ENCODE measurements at regions not wholly inside any gene's neighbourhood (a gene's known extent, or its start where the extent isn't known, plus 50 kb on each side); places are given as distances from the start of the nearest gene placed in this dataset.
"Not testable (repeated sequence)": the region's sequence is repeated elsewhere in the genome, so short reads cannot be mapped to it uniquely, and the experiment has no call there.

DNA sequence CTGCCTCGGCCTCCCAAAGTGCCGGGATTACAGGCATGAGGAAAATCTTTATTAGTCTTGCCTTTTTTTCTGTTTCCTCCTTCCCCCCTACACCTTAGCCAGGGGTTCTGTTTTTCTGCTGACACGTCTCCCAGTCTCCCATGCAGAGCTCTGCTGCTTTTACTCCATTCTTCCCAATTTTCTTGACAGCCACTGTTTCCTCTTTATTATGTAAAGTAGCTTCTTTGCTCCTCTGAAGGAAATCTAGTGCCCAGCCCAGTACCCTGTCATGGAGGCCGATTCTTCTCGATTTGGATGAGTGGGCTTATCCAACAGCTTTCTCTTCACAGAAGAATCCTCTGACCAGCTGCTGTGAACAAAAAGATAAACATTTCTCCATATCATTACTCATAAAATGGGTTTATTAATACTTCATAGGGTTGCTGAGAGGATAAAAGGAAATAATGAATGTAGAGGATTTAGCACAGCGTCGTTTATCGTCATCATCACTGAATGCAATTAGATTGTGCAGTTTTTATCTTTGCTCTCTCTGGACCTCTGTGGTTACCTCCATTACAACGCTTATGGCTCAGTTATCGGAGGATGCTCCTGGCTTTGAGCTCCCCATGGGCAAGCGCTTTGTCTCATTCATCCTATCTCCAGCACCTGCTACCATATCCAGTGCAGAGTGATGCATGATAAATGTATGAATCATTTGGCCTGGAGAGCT lies 375.6 kb upstream of the C11orf87 start:
- DNase-seq: no peak

DNA sequence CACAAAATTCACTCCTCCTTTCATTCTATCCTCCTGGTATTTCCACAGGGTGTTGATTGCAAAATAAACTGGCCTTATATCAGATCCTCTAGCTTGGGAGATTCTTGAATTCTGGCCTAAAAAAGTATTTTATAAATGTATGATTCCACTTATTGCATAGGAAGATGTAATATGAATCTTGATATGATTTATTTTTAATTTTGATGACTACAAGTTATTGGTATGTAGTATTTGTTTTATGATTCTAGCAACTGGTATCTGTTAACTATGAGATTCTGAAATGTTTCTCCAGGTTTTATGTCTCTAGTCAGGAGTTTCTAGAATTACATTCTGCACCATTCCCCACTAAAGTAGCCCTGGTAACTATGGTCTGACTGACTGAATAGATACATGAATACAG lies 373.9 kb upstream of the C11orf87 start:
- DNase-seq: no peak

DNA sequence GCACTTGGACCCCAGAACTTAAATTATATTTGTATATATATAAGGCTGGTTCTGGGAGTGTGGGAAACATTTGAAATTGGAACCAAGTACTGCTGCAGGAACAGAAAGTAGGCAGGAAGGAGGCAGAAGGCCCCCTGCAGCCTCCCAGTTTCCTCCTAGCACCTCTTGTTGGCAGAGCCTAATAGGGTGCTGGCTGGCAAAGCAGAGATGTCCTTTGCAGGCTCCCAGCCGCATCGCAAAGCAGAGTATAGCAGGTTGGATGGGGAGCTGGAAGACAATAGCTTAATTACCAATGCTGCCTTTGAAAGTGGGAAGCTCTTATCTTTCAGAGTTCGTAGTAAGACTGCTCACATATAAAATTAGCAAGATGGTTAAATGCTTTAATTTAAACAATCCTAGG lies 370.8 kb upstream of the C11orf87 start:
- DNase-seq: no peak

DNA sequence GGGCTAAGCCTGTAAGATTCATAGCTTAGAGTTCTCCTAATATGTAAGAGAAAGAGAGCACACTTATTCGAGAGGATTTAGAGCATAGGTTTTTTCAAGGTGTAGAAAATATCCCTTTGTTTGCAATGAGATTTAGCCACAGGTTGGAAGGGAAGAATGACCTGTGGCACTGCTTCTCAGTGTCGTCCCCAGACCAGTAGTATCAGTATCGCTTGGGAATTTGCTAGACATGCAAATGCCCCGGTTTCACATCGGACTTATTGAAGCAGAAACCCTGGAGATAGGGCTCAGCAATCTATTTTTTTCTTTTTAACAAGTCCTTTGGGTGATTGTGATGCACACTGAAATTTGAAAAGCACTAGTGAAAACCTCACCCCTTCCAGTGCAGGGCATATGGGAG lies 362.6 kb upstream of the C11orf87 start:
- DNase-seq: no peak

DNA sequence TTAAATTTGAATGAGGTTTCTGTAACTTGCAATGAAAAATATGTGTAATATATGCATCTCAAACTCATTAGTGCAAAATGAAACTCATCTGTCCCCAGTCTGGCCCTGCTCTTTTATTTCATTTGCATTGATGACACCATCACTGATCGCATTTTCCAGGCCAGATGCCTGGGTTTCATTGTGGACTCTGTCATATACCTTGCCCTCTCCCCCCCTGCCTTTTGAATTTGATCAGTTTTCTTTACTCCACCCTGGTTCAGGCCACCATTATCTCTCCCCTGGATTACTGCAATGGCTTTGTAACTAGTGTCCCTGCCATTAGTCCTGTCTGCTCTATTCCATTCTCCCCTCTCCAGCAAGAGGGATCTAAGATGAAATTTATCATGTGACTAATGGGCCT lies 360.6 kb upstream of the C11orf87 start:
- no peak for DNase-seq

DNA sequence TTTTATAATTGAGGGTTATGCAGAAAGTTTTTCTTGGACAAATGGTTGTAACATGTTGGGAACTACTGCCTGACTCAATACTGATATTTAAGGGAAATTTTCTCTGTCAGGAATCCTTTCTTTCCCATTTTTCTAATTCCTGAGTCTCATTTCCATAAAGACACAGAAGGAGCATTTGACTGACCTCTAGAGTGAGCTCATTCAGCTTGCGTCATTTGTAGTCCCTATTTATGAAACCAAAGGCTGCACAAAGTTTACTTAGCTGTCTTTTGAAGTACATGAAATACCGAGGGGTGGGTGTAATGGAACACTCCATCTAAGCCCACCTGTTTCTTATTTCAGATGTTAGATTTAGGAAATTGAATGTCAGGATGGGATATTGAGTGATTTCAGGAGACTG lies 359.5 kb upstream of the C11orf87 start:
- no peak for DNase-seq

DNA sequence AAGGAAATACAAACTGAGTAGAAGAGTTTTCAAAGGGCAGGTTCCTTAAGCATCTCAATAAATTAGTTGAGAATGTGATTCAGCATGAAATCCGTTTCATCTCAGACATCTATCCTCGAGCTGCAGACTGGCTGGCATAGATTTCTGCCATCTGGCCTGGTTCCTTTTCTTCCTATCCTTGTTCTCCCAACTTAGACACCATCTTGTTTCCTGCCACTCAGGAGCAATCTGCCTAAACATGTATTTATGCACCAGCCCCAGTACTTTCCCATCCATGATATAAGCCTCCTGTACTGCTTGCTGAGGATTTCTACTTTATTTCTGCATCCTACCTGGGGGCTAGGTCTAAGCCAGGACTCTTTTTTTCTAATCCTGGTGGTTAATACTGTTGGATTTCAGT lies 359.1 kb upstream of the C11orf87 start:
- no peak for DNase-seq

DNA sequence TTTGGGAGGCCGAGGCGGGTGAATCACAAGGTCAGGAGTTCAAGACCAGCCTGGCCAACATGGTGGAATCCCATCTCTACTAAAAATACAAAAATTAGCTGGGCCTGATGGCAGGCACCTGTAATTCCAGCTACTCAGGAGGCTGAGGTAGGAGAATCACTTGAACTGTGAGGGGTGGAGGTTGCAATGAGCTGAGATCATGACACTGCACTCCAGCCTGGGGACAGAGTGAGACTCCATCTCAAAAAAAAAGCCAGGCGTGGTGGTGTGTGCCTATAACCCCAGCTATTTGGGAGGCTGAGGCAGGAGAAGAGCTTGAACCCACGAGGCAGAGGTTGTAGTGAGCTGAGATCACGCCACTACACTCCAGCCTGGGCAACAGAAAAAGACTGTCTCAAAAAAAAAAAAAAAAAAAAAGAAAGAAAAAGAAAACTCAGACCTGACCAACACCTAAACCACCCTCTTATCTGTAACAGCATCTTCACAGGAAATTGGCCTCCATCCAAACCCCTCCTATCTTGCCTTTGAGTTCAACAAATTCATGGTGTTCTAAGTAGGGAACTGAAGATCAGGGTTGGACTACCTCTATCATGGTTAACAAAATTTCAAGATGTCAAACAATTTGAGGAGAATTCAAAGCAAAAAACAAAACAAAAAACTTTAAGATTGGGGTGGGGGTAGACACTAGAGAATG lies 357.2 kb upstream of the C11orf87 start:
- DNase-seq: not testable (repeated sequence)

DNA sequence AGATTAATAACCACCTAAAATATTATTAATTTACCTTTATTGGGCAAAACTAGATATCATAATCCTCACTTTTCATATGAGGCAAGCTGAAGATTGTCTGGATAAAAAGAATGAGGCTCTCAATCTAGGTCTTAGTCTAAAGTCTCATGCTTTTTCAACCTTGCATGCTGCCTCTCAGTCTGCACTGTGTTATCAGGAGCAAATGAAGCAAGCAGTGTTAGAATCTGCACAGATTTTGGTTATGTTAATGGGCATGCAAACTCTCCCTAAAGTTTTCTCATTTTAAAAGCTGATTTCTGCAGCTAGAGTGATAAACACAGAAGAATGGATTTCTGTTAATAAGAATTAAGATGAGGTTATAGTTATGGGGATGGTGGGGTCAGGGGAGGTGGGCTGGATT lies 350.7 kb upstream of the C11orf87 start:
- no peak for DNase-seq

DNA sequence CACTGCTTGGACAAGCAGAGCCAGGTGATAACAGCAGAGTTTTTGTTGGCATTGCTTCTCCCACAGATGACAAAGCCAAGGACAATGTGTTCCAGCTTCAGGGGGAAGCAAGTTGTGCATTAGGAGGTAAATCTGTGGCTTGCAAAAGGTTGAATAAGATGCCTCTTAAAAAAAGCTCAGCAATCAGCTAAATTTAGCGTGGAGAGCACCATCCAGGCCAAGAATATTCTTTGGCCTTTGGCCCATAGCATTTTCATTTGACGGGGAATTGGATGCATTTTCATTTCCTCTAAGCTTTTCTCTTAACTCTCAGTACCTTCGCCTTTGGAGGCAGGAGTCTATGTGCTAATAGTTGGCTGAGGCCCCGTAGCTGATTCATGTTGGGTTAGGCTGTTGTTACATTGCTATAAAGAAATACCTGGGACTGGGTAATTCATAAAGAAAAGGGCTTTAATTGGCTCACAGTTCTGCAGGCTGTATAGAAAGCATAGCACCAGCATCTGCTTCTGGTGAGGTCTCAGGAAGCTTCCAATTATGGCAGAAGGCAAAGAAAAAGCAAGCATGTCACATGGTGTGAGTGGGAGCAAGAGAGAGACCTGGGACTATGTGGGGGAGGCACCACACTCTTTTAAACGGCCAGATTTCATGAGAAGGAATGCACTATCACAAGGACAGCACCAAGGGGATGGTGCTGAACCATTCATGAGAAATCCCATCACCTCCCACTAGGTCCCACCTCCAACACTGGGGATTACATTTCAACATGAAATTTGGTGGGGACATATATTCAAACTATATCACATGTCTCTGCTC lies 350.1 kb upstream of the C11orf87 start:
- DNase-seq: no peak

DNA sequence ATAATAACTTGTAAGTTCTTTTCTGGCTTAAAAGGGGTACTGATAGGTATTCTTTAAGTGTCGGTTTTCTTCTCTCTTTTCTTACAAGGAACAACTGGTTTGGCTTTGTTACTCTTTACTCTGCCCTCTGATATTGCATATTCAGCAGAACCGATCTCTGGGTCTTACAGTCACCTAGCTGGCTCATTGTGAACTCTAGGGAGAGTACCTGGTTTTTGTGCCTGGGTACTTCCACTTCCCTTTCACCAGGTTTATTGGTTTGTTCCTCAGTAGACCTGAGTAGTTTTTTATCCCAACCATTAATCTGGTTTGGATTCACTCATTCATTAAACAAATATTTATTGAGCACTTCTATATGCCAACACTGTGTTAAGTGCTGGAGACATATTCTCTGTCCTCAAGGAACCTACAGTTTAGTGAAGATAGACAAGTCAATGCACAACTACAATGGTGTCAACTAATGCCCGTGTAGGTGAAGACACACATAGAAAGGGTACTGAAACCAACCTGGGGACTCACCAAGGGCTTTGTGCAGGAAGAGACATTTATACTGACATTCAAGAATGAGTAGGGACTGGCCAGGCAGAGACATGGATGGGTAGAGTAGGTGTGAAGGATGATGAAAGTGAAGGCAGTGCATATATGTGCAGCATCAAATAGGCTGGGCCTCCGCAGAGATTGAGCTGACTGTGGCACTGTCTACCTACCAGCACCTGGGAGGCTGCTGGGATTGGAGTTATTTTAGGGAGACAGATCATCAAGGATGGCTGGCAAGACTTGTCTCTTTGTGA lies 348.8 kb upstream of the C11orf87 start:
- DNase-seq: no peak

DNA sequence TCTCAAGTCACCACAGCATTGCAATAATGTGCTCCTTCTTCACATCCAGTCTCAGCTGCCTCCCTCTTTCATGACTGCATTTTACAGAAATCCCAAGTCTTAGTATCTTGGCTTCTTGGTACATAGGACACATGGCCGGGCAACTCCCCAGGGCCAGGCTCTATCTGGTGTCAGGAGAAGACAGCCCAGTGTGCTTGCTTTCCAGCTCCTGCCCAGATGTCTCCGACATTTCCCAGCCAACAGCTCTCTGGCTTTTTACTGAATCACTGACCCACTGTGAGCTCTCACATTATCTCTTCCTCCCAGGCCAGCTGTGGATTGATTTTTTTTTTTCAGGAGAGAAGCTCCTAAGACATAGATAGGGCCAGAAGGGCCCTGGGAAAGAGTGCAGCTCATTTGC lies 346.0 kb upstream of the C11orf87 start:
- no peak for DNase-seq

DNA sequence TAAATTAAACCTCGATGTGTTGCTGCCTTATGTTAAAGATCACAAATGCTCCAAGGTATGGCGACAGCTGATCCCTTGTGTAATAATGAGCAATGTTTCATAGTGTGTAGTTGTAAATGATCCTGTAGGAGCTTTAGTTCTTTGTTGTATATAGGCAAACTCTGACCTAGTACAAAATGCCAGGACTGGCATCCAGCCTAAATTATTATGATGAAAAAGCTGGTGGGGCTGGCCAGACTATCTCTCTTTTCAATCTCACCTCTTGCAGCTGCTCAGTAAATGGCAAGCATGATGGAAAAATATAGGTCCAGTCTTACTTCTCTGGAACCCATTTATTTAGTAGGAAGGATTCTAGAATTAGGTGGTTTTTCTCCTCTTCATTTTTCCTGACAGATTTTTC lies 345.1 kb upstream of the C11orf87 start:
- no peak for DNase-seq

DNA sequence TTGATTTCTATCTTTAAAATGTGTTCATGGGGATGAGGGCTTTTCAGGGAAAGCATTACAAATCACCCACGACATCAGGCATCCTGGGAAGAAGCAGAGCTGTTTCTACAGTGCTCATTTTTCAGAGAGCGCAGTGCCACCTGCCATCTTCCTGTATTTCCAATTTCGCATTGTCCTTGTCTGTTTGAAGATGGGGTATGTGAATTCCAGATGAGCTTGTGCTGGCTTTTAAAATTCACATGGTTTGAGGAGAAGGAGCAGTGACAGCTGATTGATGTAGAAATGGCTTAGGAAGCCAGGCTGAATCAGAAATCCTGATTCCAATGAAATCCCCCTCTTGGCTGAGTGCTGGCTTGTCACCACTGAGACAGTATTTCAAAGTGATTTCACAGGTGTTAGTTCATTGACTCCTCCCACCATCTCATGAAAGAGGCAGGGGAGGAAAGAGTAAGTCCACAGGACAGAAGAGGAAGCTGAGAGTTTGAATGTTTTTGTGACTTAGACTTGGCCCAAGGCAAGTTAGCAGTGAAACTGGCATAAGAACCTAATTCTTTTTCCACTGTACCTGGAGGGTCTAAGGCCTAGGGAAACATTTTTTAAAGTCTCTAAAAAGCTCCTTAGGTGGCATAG lies 344.6 kb upstream of the C11orf87 start:
- DNase-seq: no peak

DNA sequence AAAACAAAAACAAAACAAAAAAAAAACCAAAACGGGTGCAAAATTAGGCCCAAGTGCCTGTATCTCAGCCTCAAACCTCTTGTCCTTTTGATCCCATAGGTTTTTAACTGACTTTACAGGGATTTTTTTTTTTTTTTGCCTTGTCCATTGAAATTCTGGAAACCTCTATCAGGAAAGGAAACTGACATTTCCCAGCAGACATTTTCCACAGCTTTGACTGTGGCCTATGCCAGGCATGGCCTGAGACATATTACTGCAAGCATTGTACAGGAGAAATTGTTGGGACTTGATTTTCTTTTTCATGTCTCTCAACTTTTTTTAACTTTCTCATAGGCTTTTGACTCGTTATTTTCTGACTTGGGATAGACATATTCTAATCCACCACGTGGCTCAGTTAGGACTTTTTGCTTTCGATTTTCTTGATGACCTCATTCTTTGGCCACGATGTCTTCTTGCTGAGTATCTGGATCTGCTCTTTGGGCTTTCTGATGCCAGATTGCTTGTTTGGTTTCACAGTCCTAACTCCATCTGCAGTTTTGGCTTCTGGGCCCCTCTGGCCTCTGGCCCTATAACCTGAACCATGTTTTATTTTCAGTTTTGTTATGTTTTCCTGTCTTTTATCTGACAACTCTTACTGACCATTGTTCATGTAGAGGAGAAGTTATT lies 336.1 kb upstream of the C11orf87 start:
- DNase-seq: no peak

DNA sequence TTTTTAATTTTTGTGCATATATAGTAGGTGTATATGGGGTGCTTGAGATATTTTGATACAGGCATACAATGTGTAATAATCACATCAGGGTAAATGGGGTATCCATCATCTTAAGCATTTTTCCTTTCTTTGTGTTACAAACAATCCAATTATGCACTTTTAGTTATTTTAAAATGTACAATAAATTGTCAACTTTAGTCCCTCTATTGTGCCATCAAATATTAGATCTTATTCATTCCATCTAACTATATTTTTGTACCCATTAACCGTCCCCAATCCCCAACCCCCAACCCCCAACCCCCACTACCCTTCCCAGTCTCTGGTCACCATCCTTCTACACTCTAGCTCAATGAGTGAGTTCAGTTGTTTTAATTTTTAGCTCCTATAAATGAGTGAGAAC lies 335.1 kb upstream of the C11orf87 start:
- DNase-seq: no peak

DNA sequence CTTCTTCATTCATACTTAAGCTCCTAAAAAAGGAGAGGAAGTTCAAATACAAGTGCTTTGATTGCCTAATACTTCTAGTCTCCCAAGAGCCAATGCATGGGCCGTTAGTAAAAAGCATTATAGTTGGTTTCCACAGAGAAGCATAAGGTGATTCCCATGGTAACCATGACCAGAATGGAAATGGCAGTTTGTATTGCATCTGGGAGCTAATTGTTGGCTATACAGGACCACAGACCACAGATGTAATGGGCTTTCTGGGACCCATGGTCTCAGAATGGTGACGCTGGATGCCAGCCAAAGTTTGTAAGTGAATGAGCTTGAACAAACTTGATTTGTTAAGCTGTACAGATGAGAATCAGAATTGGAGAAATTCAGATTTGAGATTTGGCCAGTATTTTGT lies 333.9 kb upstream of the C11orf87 start:
- DNase-seq: no peak

DNA sequence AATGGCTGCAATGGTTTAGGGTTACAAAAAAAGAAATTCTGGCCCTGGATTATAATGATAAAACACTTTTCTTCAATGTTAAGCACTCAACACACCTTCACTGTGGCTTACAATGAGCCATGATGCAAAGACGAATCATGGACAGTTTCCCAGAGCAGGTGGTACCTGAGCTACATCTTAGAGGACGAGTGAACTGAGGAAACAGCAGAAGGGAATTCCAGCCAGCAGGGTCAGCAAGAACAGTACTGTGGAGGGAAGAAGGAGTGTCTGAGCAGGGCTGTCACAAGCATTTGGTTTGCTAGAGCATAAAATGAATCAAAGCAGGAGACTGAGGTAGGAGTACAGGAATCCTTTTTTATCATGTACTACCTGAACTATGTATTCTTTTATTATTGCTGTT lies 332.8 kb upstream of the C11orf87 start:
- DNase-seq: no peak

DNA sequence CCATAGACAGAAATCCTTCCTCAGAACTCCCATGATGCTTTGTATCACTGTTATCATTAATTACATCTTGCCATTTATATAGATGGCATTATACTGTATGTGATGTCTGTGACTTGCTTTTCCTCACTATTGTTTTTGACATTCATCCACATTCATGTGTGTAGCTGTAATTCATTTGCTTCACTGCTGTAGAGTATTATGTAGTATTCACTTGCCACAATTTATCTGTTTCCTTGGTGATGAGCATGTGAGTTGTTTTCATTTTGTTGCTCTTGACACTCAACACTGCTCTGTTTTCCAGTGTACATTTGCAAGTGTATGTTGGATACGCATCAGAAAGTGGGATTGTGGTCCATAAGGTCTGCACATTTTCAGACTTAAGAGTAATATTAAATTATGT lies 328.6 kb upstream of the C11orf87 start:
- no peak for DNase-seq

DNA sequence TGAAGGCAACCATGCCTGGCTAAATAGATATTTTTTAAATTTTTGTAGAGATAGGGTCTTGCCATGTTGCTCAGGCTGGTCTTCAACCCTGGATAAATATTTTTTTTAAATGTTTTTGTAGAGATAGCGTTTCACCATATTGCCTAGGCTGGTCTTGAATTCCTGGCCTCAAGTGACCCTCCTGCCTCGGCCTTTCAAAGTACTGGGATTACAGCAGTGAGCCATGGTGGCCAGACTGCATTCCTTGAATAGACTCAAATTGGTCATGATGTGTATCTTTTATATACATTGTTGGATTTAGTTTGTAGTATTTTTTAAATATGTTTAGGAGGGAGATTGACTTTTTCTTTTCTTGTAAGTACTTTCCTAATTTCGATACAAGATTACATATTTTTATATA lies 325.7 kb upstream of the C11orf87 start:
- DNase-seq: no peak

DNA sequence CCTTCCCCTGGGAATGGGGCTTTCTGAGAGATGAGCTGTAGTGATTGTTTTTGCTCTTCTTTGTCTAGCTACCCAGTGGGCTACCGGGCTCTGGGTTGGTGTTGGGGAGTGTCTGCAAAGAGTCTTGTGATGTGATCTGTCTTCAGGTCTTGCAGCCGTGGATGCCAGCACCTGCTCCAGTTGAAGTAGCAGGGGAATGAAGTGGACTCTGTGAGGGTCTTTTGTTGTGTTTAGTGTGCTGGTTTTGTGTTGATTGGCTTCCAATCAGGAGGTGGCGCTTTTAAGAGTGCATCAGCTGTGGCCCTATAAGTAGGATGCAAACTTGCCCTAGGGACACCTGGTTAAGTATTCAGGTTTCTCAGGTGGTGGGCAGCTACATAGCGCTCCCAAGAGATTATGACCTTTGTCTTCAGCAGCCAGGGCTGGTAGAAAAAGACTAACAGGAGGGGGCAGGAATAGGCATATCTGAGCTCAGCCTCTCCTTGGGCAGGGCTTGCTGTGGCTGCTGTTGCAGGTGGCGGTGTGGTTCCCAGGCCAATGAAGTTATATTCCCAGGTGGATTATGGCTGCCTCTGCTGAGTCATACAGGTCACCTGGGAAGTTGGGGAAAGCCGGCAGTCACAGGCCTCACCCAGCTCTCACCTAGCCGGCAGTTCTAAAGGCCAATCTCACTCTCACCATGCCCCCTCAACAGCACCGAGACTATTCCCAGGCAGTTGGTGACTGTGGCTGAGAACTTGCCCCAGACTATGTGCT lies 315.7 kb upstream of the C11orf87 start:
- no peak for DNase-seq
